ENCODE measurements at regions not wholly inside any gene's neighbourhood (a gene's known extent, or its start where the extent isn't known, plus 50 kb on each side); places are given as distances from the start of the nearest gene placed in this dataset.

GRCh38 chr9:80906728-80907127 lies 782.6 kb downstream of the TLE1 start:
- TF ChIP-seq CTCF (IDR thresholded peaks at IDR 0.05): no peak
- TF ChIP-seq EZH2 (IDR thresholded peaks at IDR 0.05): no peak
- TF ChIP-seq EZH2phosphoT487 (IDR thresholded peaks at IDR 0.05): no peak

All from neural progenitor cell (in vitro differentiated cells).